Retinal pigment epithelial cell (primary cell): ENCODE measurements at regions not wholly inside any gene's neighbourhood (a gene's known extent, or its start where the extent isn't known, plus 50 kb on each side); places are given as distances from the start of the nearest gene placed in this dataset.

Source experiments
- DNase-seq: peaks from one replicate; pipeline ENCODE4 v3.0.0-alpha.2; 2010; ENCODE audit warnings: low read depth
- H3K4me3 ChIP-seq: 2 replicates; pipeline ENCODE4 v1.5.1; 2011; ENCODE audit warnings: mild to moderate bottlenecking, low read length, control low read depth, moderate library complexity
- TF ChIP-seq, protein P1 (sequence below): conservative IDR thresholded peaks from 2 replicates; pipeline ENCODE4 v1.5.1; 2011; ENCODE audit warnings: low read depth, low read length, control low read depth, inconsistent platforms

DNA sequence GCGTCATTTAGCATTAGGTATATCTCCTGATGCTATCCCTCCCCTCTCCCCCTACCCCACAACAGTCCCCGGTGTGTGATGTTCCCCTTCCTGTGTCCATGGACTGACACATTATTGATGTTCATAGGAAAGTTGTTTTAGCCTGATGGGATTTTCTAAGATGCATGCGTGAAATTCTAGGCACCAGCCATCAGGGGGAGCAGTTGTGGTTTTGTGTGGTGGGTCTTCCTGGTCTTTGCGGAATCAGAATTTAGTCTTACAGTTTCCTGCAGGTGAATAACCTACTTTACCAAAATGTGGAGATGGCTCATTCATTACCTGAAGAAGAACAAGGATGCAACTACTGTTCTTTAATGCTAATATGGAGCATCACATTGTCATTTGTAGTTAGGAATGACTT, 455.0 kb upstream of the THBS1 start:
- TF ChIP-seq, protein P1, sequence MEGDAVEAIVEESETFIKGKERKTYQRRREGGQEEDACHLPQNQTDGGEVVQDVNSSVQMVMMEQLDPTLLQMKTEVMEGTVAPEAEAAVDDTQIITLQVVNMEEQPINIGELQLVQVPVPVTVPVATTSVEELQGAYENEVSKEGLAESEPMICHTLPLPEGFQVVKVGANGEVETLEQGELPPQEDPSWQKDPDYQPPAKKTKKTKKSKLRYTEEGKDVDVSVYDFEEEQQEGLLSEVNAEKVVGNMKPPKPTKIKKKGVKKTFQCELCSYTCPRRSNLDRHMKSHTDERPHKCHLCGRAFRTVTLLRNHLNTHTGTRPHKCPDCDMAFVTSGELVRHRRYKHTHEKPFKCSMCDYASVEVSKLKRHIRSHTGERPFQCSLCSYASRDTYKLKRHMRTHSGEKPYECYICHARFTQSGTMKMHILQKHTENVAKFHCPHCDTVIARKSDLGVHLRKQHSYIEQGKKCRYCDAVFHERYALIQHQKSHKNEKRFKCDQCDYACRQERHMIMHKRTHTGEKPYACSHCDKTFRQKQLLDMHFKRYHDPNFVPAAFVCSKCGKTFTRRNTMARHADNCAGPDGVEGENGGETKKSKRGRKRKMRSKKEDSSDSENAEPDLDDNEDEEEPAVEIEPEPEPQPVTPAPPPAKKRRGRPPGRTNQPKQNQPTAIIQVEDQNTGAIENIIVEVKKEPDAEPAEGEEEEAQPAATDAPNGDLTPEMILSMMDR = peak; percentile 73
- no peak for DNase-seq
- no peak overlapping the region for H3K4me3 ChIP-seq

DNA sequence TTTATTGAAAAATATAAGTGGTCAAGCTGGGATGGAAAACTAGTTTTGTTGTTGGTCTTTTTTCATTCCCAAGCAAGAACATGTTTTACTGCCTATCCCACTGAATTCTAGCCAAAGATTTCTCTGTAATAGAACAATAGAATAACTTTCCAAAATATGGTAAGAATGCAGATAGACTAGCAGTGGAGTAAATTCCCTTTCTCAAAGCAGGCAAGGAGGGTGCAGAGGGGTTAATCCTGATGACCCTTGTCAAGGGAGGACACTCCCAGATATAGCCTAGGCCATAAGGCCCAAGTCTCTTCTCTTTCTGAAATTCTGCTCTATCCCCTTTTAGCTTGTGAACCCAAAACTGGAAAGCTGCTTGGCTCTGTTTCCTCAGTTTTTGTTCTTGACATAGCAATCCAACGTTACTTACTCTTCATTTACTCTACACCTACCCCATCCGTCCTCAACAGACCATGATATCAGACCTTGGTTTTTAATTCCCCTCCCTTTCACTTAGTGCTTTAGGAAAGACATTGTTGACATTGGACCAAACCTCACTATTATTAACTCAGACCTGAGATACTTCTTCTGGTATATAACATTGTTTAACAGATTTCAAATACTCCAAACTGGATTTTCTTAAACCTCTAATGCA, 453.6 kb upstream of the THBS1 start:
- DNase-seq = no peak
- TF ChIP-seq, protein P1 = no peak
- no peak overlapping the region for H3K4me3 ChIP-seq

DNA sequence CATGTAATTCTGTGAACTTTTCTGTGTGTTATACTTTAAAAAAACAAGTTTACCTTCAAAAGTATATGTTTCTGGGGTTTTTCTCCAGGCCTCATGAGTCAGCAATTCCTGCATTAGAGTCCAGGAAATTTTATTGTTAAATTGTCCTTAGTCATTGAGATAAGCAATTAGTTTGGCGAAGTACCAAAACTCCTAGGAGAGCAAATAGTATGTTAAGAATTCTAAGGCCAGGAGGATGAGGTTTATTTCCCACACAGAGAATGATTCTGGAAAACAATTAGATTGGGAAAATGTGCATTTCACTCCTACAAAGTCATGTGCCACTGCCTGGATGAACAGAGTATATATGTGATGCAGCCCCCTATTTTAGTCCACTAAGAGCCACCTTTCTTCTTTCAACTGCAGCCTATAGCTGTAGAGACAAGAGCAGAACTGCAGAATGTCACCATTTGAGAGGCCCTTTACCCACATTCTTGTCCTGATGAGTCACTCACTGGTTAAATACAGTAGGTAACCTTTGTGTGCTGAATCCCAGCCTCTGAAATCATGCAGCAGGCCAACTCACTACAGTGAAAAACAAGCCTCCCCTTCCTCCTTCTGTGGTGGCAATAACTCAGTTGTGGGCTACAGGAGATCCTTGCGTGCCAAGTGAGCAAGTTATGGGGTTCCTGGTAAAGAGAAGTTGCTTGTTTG, 452.8 kb upstream of the THBS1 start:
- peak; percentile 86 for DNase-seq
- TF ChIP-seq, protein P1 = no peak
- no peak overlapping the region for H3K4me3 ChIP-seq

DNA sequence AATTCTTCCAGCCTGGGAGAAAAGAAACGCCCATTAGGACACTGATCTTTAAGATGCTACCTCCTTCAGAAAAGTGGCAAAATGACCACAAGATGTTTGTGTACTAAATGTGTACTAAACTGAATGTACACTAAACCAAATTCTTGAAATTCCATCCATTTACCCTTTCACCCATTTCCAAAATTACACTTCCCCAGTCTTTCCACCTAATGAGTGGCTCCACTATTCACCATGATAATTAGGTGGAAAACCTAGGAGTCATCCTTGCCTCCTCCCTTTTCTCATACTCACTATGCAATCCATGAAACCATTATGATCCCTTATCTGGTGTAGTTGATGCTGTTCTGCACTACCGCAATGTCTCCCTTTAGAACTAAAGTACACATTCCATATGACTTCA, 452.1 kb upstream of the THBS1 start:
- no peak for DNase-seq
- H3K4me3 ChIP-seq = no peak overlapping the region
- TF ChIP-seq, protein P1 = no peak

DNA sequence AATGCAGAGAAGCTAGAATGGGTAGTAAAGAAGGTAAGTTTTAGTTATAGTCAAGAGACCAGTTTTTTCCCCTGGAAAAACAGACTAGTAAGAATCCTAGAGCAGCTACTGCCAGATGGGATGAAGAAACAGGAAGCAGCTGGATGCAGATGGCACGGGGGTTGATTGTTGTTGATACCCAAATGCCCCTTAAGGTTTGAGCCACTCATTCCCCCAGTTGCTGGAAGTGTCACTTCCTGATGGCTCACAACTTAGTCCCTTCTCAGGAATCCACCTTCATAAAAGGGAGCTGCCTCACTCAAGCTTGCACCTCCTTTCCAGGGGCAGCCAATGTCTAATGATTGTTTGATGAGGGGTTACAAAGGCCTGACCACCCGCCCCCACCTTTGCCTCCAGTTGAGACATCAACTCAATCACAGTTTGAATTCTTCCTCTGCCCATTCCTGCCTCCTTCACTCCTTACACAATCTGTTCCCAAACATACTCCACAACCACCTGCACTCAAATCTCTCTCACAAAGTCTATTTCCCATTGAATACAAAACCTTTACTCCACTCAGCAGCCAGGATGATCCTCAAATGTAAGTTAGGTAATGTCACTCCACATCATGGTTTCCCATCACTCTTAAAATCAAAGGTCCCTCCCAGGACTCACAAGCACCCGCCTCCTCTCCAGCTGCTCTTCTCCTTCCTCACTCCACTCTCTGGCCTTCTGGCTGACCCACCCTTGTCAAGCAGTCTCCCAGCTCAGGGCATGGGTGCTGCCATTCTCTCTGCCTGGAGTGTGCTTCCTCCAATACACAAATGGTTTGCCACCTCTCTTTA, 450.1 kb upstream of the THBS1 start:
- no peak for DNase-seq
- TF ChIP-seq, protein P1 = no peak
- H3K4me3 ChIP-seq = no peak overlapping the region

DNA sequence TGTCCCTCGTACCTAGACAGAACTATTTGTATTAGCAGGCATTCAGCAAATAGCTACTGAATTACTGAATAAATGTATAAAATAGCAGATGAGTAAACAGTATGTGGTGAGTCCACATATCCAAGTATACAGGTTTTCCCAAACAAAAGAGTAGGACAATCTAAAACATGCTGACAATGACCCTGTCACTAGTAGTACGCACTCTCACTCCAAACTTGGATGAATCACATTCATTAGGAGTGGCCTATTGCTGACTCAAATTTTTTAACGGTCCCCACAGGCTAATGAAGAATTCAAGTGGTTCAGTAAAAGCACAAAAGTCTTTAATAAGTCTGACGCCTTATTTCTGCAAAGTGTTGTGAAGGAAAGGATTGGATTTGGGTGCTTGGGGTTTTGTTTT, 449.3 kb upstream of the THBS1 start:
- H3K4me3 ChIP-seq = no peak overlapping the region
- TF ChIP-seq, protein P1 = no peak
- DNase-seq = no peak
